Activated naive CD8-positive, alpha-beta T cell treated with anti-CD3 and anti-CD28 coated beads, Interleukin-2, amount 50 U/mL, for 24 hours (primary cell): ENCODE measurements at regions not wholly inside any gene's neighbourhood (a gene's known extent, or its start where the extent isn't known, plus 50 kb on each side); places are given as distances from the start of the nearest gene placed in this dataset.

Experiments
- ATAC-seq: fragments of 150-1000 bp; cut with Tn5 transposase; one replicate; pipeline ENCODE4 v1.10.0; 2021
- DNase-seq: peaks from one replicate; pipeline ENCODE4 v3.0.0; 2021
- H3K27ac Mint-ChIP-seq: one replicate; pipeline ENCODE4 v1.8.0; 2021; ENCODE audit warnings: mild to moderate bottlenecking, mixed read lengths
- H3K27me3 Mint-ChIP-seq: one replicate; pipeline ENCODE4 v1.8.0; 2021; ENCODE audit warnings: mixed read lengths
- H3K36me3 Mint-ChIP-seq: one replicate; pipeline ENCODE4 v1.8.0; 2021; ENCODE audit warnings: low read depth, mixed read lengths
- H3K4me1 Mint-ChIP-seq: one replicate; pipeline ENCODE4 v1.8.0; 2021; ENCODE audit warnings: mixed read lengths
- H3K4me3 Mint-ChIP-seq: one replicate; pipeline ENCODE4 v1.8.0; 2021; ENCODE audit warnings: mild to moderate bottlenecking, moderate library complexity, mixed read lengths
- H3K9me3 Mint-ChIP-seq: one replicate; pipeline ENCODE4 v1.8.0; 2021; ENCODE audit warnings: mixed read lengths

DNA sequence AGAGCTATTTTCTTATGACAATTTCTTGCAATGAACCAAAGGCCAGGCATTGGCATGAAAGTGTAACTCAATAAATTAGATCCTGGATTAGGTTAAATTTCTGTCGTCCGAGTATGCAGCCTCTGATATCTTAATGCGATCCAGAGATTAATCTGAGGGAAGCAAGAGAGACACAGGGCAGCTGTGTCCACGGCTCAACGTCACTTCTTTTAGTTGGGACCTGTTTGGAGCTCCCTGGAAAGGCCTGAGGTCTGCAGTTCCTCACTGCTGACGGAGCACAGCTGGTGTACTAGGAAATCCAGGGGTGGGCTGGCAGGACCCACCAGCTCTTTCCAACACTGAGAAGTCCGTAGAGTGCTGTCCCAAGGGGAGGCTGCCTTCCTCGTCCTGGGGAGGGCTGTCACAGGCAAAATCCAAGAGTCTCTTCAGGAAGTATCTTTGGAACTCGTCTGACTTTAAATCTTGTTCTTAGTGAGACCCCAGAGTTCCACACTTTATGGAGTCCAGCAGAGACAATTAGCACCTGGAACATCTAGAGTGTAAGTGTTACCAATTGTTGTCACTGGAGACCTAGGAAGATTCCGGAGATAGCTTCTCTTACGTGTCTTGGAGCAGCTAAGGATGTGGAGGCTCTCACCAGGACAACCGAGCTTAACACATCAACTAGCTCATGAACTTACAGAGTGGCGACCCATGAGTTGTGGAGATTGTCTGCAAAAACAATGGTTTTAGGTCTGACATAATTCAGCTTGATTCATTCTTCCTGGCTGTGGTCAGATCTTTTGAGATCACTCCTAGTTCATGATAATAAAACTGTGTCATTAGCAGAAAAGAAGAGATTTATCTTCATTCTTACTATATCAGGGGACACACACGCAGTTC, 173.7 kb downstream of the ACKR3 start:
- H3K27ac Mint-ChIP-seq: no peak overlapping the region
- H3K4me3 Mint-ChIP-seq: no peak overlapping the region
- ATAC-seq (no peak), DNase-seq (no peak)
- H3K4me1 Mint-ChIP-seq: no peaks in the 10 kb centered on the region
- no peaks in the 10 kb centered on the region for H3K9me3 Mint-ChIP-seq
- H3K27me3 Mint-ChIP-seq: peaks cover 11% of the 10 kb centered on the region
- no peaks in the 10 kb centered on the region for H3K36me3 Mint-ChIP-seq

DNA sequence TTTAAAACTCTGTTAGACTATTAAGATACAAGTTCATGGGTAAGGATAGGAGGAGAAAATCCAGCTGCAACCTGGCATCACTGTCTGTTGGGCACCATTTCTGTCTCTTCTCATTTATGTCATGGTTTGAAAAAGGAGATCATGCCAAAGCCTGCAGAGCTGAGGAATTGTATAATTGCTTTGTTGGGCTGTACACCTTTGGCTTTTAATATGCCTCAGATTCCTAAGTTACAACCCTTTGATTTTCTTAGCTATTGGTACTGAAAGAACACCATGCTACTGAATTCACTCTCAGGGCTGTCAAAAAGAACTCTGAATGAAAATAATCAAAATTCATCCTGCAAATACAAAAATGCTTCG, 174.3 kb downstream of the ACKR3 start:
- H3K27ac Mint-ChIP-seq: no peak overlapping the region
- no peak for ATAC-seq
- H3K4me1 Mint-ChIP-seq: no peaks in the 10 kb centered on the region
- no peaks in the 10 kb centered on the region for H3K9me3 Mint-ChIP-seq
- no peak overlapping the region for H3K4me3 Mint-ChIP-seq
- no peak for DNase-seq
- H3K36me3 Mint-ChIP-seq: no peaks in the 10 kb centered on the region
- H3K27me3 Mint-ChIP-seq: peaks cover 6% of the 10 kb centered on the region

DNA sequence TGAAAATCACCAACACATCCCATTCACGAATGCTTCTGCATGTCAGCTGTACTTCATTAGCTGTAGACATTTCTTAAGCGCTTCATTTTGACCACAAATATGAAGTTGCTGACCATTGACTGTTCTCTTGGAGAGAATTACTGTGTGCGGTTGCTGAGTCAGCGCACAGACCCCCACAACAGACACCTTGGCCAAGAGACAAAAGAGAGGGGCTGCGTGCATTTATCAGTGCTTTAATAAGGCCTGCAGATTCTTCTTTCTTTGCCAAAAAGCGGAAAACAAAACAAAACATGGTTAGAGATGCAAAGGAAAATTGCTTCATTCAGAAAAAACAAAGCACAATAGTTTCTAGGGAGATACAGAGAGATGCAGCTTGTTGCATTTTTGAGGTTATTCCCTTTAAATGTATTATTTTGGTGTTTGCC, 174.7 kb downstream of the ACKR3 start:
- Mint-ChIP-seq H3K4me3 (no peak overlapping the region), H3K27ac (no peak overlapping the region), H3K4me1 (no peaks in the 10 kb centered on the region), H3K36me3 (no peaks in the 10 kb centered on the region), H3K27me3 (peaks cover 5% of the 10 kb centered on the region), H3K9me3 (no peaks in the 10 kb centered on the region)
- DNase-seq (no peak), ATAC-seq (no peak)

DNA sequence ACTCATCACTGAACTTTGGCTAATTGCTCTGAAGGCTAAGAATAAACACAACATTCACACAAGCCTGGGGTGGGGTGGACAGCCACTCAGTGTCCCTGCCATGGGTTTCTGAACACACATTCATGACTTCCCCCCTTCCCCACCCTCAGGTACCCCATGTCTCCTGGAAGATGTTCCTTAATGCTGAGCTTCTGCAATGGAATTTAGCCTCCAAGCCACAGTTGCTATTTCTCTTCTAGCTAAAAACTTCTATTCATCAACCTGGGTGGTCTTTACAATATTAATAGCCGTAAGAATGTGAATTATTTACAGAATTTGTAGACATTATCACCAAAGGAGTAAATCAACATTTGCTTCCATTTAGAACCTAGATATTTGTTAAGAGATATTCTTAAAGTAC, 175.1 kb downstream of the ACKR3 start:
- no peaks in the 10 kb centered on the region for H3K9me3 Mint-ChIP-seq

DNA sequence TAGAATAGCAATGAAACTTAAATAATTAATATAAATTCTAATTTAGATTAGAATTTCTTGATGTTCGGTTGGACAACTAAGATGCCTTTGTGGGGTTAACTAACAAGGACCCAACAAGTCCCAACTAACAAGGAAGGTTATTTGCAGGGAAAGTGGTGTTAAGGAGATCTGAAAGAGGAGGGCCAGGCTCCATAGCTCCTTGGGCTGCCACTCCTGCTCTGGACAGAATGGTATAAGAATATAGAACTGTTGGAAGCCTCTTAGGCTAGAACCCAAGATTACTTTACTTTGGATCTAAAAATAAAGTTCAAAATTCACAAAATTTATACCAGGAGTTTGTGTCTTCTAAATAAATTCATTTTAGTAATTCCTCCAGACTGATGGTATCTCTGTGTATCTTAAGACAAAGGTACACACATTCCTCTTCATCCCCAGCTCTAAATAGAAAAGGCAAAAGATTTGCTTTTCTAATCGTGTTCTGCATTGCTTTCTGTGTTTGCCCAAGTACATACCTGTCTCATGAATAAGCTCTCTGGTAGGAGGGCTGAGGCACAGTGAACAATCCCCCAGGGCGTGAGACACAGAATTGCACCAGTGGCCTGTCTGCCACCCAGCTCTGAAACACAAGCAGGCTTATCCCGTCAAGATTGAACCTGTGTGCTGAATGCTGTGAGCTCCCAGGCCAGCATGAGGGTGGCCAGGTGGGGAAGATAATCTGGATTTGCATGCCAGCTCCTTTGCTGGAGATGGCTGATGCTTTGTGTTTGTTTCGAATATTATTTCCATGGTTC, 176.0 kb downstream of the ACKR3 start:
- no peak for ATAC-seq
- no peak overlapping the region for H3K27ac Mint-ChIP-seq
- no peaks in the 10 kb centered on the region for H3K36me3 Mint-ChIP-seq
- H3K27me3 Mint-ChIP-seq: peaks cover 6% of the 10 kb centered on the region
- H3K4me1 Mint-ChIP-seq: no peaks in the 10 kb centered on the region
- H3K4me3 Mint-ChIP-seq: no peak overlapping the region
- no peak for DNase-seq
- H3K9me3 Mint-ChIP-seq: no peaks in the 10 kb centered on the region

More for the DNA sequence above, 175.1 kb downstream of the ACKR3 start:
- H3K4me1 Mint-ChIP-seq: no peaks in the 10 kb centered on the region
- ATAC-seq (no peak), DNase-seq (no peak)
- peaks cover 6% of the 10 kb centered on the region for H3K27me3 Mint-ChIP-seq
- no peaks in the 10 kb centered on the region for H3K36me3 Mint-ChIP-seq
- H3K4me3 Mint-ChIP-seq: no peak overlapping the region
- H3K27ac Mint-ChIP-seq: no peak overlapping the region

DNA sequence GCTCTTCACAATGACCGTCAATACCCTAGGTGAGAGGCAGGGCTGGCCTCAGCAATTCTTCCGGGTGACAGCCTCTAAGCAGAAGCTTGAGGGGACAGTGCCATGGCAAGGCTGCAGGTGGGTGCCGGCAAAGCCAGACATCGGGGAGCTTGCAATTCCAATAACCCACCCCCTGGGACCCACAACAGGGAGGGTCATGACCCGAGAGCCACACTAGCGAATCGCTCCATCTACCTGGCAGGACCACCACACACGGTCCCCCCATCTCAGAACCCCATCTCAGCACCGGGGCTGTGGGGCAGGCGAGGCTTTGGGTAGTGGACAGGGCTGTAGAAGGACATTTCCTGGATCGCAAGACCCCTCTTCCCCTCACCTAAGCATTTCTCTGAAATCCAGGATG, 177.2 kb downstream of the ACKR3 start:
- no peak for ATAC-seq
- H3K36me3 Mint-ChIP-seq: no peaks in the 10 kb centered on the region
- H3K4me3 Mint-ChIP-seq: no peak overlapping the region
- H3K9me3 Mint-ChIP-seq: no peaks in the 10 kb centered on the region
- no peak overlapping the region for H3K27ac Mint-ChIP-seq
- H3K4me1 Mint-ChIP-seq: no peaks in the 10 kb centered on the region
- DNase-seq: no peak
- H3K27me3 Mint-ChIP-seq: peaks cover 6% of the 10 kb centered on the region

DNA sequence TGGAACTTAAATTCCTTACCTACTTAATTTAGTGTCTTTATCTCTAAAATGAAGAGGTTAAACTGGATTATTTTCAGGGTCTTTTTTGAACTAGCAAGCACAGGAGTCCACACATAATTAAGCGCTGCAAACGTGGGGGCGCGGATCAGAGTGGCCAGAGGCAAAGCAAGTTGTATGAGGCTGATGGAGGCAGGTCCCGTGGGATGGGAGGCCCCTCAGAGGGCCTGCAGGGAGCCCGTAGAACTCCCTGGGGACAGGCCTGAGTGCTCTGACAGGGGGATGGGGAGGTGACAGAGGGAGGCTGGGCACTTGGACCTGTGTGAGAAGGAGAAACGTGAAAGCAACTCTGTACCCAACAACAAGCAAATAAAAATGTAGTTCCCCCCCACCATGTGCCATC, 177.8 kb downstream of the ACKR3 start:
- H3K4me1 Mint-ChIP-seq: no peaks in the 10 kb centered on the region
- no peaks in the 10 kb centered on the region for H3K36me3 Mint-ChIP-seq
- peaks cover 6% of the 10 kb centered on the region for H3K27me3 Mint-ChIP-seq
- no peak overlapping the region for H3K4me3 Mint-ChIP-seq
- DNase-seq (no peak), ATAC-seq (no peak)
- H3K27ac Mint-ChIP-seq: no peak overlapping the region
- H3K9me3 Mint-ChIP-seq: no peaks in the 10 kb centered on the region

DNA sequence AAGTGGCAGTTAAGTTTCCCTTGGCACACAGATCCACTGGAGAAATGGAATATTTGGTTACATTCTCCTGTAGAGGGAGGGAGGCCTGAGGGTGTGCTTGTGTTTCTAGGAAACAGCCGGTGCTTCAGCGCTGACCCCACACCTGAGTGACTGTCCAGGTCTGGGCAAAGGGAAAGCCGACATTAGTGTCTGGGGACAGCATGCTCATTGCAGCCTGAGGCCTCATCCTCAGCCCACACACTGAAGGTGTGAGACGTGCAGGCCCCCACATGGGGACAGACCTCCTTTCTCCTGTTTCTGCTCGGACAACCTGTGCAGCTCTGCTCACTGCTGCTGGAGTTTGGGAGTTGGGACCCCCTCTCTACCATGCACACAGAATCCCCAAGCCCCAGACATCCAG, 178.3 kb downstream of the ACKR3 start:
- H3K4me3 Mint-ChIP-seq: no peak overlapping the region
- no peaks in the 10 kb centered on the region for H3K36me3 Mint-ChIP-seq
- H3K27ac Mint-ChIP-seq: no peak overlapping the region
- ATAC-seq: no peak
- no peak for DNase-seq
- H3K4me1 Mint-ChIP-seq: no peaks in the 10 kb centered on the region
- peaks cover 6% of the 10 kb centered on the region for H3K27me3 Mint-ChIP-seq
- no peaks in the 10 kb centered on the region for H3K9me3 Mint-ChIP-seq

DNA sequence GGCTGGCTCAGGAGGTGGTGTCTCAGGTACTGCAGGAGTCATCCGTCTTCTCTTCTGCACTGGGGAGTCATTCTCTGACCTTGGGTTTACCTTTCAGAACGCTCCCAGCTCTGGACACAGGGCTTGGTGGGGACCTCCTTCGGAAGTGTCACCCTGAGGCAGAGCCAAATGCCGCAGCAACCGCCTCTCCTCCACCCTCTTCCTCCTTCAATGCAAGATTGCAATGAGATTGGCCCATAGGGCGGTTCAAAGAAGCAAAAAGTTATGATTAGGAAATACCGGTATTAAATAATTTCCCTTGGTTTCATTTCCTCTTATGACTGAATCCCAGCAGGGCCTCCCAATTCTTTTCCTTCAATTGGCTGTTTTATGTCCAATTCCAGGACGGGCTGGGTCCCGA, 178.8 kb downstream of the ACKR3 start:
- H3K9me3 Mint-ChIP-seq: no peaks in the 10 kb centered on the region
- H3K4me1 Mint-ChIP-seq: no peaks in the 10 kb centered on the region
- no peak overlapping the region for H3K27ac Mint-ChIP-seq
- H3K36me3 Mint-ChIP-seq: no peaks in the 10 kb centered on the region
- peaks cover 6% of the 10 kb centered on the region for H3K27me3 Mint-ChIP-seq
- ATAC-seq (no peak), DNase-seq (no peak)
- no peak overlapping the region for H3K4me3 Mint-ChIP-seq

DNA sequence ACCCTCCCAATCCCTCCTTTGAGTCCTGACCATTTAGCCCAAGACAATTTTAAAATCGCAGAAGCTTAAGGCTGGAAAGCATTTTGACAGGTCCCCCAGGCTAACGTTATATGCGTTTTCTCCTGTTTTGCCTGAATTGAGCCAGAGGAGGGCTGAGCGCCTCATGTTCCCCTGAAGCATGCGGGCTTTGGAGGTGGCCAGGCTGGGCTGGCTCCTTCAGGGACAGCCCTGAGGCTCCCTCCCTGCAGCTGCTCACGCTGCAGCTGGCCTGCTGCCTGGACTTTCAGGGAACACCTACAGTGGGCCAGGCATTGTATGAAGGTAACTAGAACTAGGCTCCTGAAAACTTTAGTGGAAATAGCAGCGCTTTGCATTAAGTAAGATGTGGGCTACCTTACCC, 179.2 kb downstream of the ACKR3 start:
- ATAC-seq (no peak), DNase-seq (no peak)
- H3K27me3 Mint-ChIP-seq: peaks cover 6% of the 10 kb centered on the region
- H3K4me1 Mint-ChIP-seq: no peaks in the 10 kb centered on the region
- no peak overlapping the region for H3K4me3 Mint-ChIP-seq
- no peak overlapping the region for H3K27ac Mint-ChIP-seq
- no peaks in the 10 kb centered on the region for H3K36me3 Mint-ChIP-seq
- H3K9me3 Mint-ChIP-seq: no peaks in the 10 kb centered on the region

DNA sequence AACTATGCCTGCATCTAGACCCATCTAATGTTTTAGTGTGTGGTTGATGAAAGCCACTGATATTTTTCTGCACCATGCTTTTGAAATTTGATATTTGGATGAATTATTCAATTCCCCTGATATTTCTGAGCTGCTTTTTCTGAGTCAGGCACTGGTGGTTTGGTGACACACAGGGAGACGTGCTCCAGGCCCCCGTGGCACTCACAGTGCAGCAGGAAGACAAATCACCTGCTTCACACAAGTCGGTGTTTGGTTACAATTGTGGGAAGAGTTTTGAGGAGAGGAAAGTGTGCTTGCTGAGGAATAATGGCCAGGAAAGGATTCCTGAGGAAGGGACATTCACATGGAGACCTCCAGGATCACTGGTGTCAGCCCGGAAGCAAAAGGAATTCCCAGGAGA, 179.7 kb downstream of the ACKR3 start:
- Mint-ChIP-seq H3K27me3 (peaks cover 6% of the 10 kb centered on the region), H3K9me3 (no peaks in the 10 kb centered on the region), H3K36me3 (no peaks in the 10 kb centered on the region), H3K4me1 (no peaks in the 10 kb centered on the region), H3K27ac (no peak overlapping the region), H3K4me3 (no peak overlapping the region)
- ATAC-seq (no peak), DNase-seq (no peak)

DNA sequence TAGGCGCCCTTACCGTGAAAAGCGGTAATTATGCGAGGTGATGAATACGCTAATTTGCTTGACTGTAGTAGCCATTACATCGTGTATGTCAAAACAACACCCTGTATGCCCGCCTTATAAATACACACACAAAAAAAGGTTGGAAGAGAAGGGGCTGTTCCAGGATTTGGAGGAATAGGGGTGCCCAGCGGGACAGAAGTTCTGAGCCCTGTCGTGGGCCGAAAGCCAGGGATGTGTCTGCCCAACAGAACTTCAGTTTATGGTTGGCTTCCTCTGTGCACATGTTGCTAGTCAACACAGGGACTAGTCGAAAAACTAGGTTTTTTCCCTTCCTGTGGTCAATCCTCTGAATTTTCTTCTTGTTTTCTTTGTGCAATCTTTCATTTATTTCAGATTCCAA, 182.5 kb downstream of the ACKR3 start:
- ATAC-seq: no peak
- no peak overlapping the region for H3K4me3 Mint-ChIP-seq
- H3K27me3 Mint-ChIP-seq: peaks cover 3% of the 10 kb centered on the region
- no peaks in the 10 kb centered on the region for H3K9me3 Mint-ChIP-seq
- H3K36me3 Mint-ChIP-seq: no peaks in the 10 kb centered on the region
- DNase-seq: no peak
- no peaks in the 10 kb centered on the region for H3K4me1 Mint-ChIP-seq
- no peak overlapping the region for H3K27ac Mint-ChIP-seq

DNA sequence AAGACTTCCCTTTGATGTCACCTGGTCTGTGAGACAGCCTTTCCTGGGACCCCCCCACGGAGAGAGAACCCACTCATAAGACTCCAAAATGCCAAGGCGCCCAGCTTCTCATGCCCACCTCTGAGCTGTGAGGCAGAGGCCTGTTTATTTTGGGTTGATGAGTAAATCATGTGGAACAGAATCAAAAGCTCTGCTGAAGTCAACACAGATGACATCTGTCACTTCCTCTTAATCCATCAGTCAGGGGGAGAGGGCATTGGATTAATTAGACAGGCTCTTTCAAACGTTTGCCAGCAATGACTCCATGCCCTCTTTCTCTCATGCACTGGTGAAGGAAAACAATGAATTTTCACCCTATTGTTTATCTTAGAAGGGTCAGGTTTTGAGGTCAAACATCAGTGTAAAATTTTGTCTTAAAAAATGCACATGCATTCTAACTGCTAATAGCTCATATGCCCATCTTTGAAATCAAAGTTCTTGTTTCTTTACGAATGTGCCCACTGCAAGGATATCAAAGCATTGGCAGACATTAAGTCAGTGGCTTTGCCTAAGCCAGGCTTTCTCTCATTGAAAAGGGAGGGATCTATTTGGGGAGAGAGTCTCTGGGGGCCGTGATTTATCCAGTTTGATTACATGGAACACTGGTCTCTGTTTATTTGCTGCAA, 184.1 kb downstream of the ACKR3 start:
- peaks cover 3% of the 10 kb centered on the region for H3K27me3 Mint-ChIP-seq
- no peak overlapping the region for H3K27ac Mint-ChIP-seq
- H3K4me1 Mint-ChIP-seq: no peaks in the 10 kb centered on the region

DNA sequence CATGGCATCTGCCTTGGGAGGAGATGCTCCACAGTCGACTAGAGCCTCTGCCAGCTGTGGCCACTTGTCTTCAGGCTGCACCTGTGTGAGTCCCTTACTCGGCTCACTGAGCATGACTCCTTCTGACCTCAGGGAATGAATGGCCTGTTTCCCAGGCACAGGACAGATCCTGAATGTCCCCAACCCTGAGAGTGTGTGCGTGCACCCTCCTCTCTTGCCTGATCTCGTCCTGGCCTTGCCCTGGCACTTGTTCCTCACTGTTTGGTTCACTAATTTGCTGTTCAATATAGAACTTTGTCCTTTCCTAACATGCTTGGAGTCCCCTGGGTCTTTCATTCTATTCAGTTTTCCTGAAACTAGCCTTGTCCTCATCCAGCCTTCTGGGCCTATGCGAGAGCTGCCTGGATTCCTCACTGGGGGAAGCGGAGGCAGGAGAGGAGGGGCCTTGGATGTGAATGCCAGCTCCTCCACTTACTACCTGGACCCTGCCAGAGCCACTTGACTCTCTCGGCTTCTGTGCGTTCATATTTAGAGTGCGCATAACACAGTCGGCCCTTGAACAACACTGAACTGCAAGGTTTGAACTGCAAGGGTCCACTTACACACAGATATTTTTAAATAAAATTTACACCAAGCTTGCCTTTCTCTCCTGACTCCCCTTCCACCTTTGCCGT, 184.8 kb downstream of the ACKR3 start:
- Mint-ChIP-seq H3K4me1 (no peaks in the 10 kb centered on the region), H3K36me3 (no peaks in the 10 kb centered on the region), H3K4me3 (no peak overlapping the region), H3K27ac (no peak overlapping the region), H3K9me3 (no peaks in the 10 kb centered on the region), H3K27me3 (peaks cover under 1% of the 10 kb centered on the region)
- peak; percentile 34 for ATAC-seq
- DNase-seq: no peak

More for the DNA sequence above, 184.1 kb downstream of the ACKR3 start:
- no peak for DNase-seq
- no peaks in the 10 kb centered on the region for H3K36me3 Mint-ChIP-seq
- no peak for ATAC-seq
- H3K9me3 Mint-ChIP-seq: no peaks in the 10 kb centered on the region
- no peak overlapping the region for H3K4me3 Mint-ChIP-seq
